A673 (cell line): ENCODE measurements at regions not wholly inside any gene's neighbourhood (a gene's known extent, or its start where the extent isn't known, plus 50 kb on each side); places are given as distances from the start of the nearest gene placed in this dataset.

Experiments
- EZH2 ChIP-seq: fragments of 200-600 bp; sonication (generic); IDR thresholded peaks from 2 replicates; pipeline ENCODE4 v1.6.1; 2017; ENCODE audit warnings: borderline replicate concordance, low read depth, mild to moderate bottlenecking, mixed read lengths, antibody characterized with exemption, low read length; ENCODE audit not compliant: poor library complexity, severe bottlenecking
- TF ChIP-seq, protein P1 (sequence below): fragments of 300-800, 200-600 bp; sonication (generic); conservative IDR thresholded peaks from 2 replicates; pipeline ENCODE4 v1.5.1; 2017; ENCODE audit warnings: low read depth, mild to moderate bottlenecking, antibody characterized with exemption, low read length, moderate library complexity, mixed read lengths

DNA sequence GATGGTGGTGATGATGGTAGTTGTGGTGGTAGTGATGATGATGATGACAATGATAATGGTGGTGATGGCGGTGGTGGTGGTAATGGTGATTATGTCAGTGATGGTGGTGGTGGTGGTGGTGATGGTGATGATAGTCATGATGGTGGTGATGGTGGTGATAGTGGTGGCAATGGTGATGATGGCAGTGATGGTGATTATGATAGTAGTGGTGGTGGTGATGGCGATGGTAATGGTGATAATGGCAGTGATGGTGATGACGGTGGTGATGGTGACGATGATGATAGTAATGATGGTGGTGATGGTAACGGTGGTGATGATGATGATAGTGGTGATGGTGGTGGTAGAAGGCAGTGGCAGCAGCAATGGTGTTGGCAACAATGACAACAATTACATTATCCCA lies 55.3 kb downstream of the RBFOX3 start:
- TF ChIP-seq EZH2 = no peak
- TF ChIP-seq, protein P1, sequence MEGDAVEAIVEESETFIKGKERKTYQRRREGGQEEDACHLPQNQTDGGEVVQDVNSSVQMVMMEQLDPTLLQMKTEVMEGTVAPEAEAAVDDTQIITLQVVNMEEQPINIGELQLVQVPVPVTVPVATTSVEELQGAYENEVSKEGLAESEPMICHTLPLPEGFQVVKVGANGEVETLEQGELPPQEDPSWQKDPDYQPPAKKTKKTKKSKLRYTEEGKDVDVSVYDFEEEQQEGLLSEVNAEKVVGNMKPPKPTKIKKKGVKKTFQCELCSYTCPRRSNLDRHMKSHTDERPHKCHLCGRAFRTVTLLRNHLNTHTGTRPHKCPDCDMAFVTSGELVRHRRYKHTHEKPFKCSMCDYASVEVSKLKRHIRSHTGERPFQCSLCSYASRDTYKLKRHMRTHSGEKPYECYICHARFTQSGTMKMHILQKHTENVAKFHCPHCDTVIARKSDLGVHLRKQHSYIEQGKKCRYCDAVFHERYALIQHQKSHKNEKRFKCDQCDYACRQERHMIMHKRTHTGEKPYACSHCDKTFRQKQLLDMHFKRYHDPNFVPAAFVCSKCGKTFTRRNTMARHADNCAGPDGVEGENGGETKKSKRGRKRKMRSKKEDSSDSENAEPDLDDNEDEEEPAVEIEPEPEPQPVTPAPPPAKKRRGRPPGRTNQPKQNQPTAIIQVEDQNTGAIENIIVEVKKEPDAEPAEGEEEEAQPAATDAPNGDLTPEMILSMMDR = no peak
